MCF 10A (cell line): ENCODE measurements at regions not wholly inside any gene's neighbourhood (a gene's known extent, or its start where the extent isn't known, plus 50 kb on each side); places are given as distances from the start of the nearest gene placed in this dataset.
A peak's percentile ranks its signal among the peaks of the same experiment; 100 is the strongest.

Experiments used
- BruUV-seq: library from RNA; stranded (reverse); fragments of 400-500 nt; replicated peaks from 2 replicates; lab custom pipeline; 2021; lab: Mats Ljungman, UMichigan
- CTCF ChIA-PET: fragments of 300-600 bp; sonication (Branson Sonifier 250); formaldehyde crosslinking; extraction: SDS; loops from one replicate; lab custom pipeline; 2021; ENCODE audit warnings: antibody characterized with exemption, inconsistent platforms; lab: Yijun Ruan, JAX
- POLR2A ChIA-PET: fragments of 300-600, 350-650 bp; sonication (Branson Sonifier 250); formaldehyde crosslinking; extraction: SDS; loops from one replicate; lab custom pipeline; 2020; ENCODE audit warnings: antibody characterized with exemption, inconsistent platforms; lab: Yijun Ruan, JAX
- DNase-seq: peaks from one replicate; pipeline ENCODE4 v3.0.0-alpha.2; 2018; ENCODE audit not compliant: unreplicated experiment
- H3K27ac Mint-ChIP-seq: one replicate; pipeline ENCODE4 v1.8.0; 2022; ENCODE audit warnings: mild to moderate bottlenecking, low read depth, mixed read lengths; ENCODE audit not compliant: unreplicated experiment
- H3K27me3 Mint-ChIP-seq: one replicate; pipeline ENCODE4 v1.8.0; 2022; ENCODE audit warnings: mixed read lengths; ENCODE audit not compliant: insufficient read depth, unreplicated experiment
- H3K36me3 Mint-ChIP-seq: one replicate; pipeline ENCODE4 v1.8.0; 2022; ENCODE audit warnings: mild to moderate bottlenecking, moderate library complexity, mixed read lengths; ENCODE audit not compliant: insufficient read depth, unreplicated experiment
- H3K4me1 Mint-ChIP-seq: one replicate; pipeline ENCODE4 v1.8.0; 2022; ENCODE audit warnings: mixed read lengths; ENCODE audit not compliant: insufficient read depth, unreplicated experiment
- H3K4me3 Mint-ChIP-seq: one replicate; pipeline ENCODE4 v1.8.0; 2022; ENCODE audit warnings: mild to moderate bottlenecking, moderate library complexity, mixed read lengths; ENCODE audit not compliant: unreplicated experiment
- H3K9me3 Mint-ChIP-seq: one replicate; pipeline ENCODE4 v1.8.0; 2022; ENCODE audit warnings: mixed read lengths; ENCODE audit not compliant: unreplicated experiment
- intact Hi-C: fragments of 100-400 bp; cut with micrococcal nuclease; formaldehyde crosslinking; loops from 2 replicates; pipeline ENCODE4 v1.14.1; 2022
- TF ChIP-seq, protein P1 (sequence below): fragments of 200-600 bp; IDR thresholded peaks from one replicate; pipeline ENCODE4 v1.8.0; 2022; ENCODE audit warnings: antibody characterized with exemption, mild to moderate bottlenecking; ENCODE audit not compliant: unreplicated experiment

DNA sequence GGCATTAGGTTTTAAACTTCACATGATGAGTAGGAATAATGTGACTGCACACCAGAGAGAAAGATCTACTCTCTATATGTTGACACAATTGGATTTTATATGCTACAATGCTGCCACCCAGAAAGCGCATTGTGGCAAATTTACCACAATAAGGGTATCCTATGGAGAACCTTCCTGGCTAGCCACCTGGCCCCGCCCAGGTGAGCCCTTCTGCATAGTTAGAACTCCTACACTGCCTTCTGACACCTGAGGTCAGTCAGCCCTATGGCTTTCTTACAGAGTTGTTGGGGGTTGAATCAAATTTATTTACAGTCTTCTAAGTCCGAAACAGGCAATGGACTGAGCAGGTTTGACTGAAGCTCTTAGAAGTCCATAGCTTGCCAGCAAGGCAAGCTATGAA lies 153.8 kb upstream of the S100G start:
- CTCF ChIA-PET: no interaction called here
- POLR2A ChIA-PET: no interaction called here
- intact Hi-C loops: no loop called here
- Mint-ChIP-seq H3K27me3 (peaks cover 44% of the 10 kb centered on the region), H3K9me3 (peaks cover 9% of the 10 kb centered on the region), H3K36me3 (no peaks in the 10 kb centered on the region), H3K4me1 (peaks cover 10% of the 10 kb centered on the region), H3K4me3 (no peak overlapping the region), H3K27ac (no peak overlapping the region)
- no peak for DNase-seq
- TF ChIP-seq, protein P1, sequence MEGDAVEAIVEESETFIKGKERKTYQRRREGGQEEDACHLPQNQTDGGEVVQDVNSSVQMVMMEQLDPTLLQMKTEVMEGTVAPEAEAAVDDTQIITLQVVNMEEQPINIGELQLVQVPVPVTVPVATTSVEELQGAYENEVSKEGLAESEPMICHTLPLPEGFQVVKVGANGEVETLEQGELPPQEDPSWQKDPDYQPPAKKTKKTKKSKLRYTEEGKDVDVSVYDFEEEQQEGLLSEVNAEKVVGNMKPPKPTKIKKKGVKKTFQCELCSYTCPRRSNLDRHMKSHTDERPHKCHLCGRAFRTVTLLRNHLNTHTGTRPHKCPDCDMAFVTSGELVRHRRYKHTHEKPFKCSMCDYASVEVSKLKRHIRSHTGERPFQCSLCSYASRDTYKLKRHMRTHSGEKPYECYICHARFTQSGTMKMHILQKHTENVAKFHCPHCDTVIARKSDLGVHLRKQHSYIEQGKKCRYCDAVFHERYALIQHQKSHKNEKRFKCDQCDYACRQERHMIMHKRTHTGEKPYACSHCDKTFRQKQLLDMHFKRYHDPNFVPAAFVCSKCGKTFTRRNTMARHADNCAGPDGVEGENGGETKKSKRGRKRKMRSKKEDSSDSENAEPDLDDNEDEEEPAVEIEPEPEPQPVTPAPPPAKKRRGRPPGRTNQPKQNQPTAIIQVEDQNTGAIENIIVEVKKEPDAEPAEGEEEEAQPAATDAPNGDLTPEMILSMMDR: no peak
- no TSS peak for BruUV-seq

DNA sequence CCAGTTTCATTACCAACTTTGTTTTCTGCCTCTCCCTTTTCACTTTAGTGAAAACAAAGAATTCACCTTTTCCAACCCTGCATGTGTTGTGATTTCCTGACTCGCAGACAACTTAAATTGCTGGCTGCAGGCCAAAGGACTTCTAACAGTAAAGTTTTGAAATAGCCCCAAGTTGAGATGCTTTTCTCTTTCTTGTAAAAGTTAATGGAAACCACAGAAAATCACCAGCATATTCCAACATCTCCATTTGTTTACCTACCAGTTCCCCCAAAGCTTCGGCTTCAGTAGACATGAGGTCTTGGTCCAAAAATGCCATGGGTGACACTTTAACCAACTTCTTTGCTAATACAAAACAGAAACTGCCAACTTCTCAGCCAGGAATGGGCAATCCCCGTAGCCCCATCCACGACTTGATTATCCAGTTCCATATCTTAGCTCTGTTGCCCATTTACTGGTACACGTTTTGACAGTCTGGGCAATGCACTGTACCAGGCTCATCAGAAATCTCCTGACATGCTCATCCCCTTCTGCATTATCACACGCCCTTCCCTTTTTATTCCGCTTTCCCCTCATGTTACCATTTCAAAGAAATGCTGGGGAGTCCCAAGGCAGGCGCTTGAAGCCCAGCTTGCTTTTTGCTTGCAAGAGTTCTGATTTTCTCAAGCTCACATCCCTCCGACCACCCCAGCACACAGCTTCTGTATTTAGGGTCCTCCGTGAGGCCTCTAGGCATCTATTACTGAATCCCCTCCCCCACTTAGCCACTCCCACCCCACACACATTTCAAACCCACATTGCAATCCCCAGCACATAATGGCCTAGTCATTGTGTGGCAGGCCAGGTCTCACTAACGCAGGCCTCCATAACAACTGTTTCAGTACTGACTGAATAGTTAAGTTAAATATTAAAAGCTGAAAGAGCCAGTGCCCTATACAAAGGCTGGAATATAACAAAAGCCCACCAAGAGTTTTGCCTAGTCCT lies 137.9 kb upstream of the S100G start:
- TF ChIP-seq, protein P1: no peak
- no TSS peak for BruUV-seq
- ChIA-PET CTCF (interaction anchor here (0.5 kb wide), 1 partner anchor 610 kb away, joined by 3 read pairs; no protein-coding TSS in a partner anchor), POLR2A (interaction anchor here (0.6 kb wide), 1 partner anchor 144 kb away, joined by 3 read pairs; no protein-coding TSS in a partner anchor)
- H3K36me3 Mint-ChIP-seq: no peaks in the 10 kb centered on the region
- no peaks in the 10 kb centered on the region for H3K9me3 Mint-ChIP-seq
- no peak overlapping the region for H3K4me3 Mint-ChIP-seq
- no peaks in the 10 kb centered on the region for H3K4me1 Mint-ChIP-seq
- no peak overlapping the region for H3K27ac Mint-ChIP-seq
- peak; percentile 15 for DNase-seq
- intact Hi-C loops: no loop called here
- peaks cover 24% of the 10 kb centered on the region for H3K27me3 Mint-ChIP-seq

DNA sequence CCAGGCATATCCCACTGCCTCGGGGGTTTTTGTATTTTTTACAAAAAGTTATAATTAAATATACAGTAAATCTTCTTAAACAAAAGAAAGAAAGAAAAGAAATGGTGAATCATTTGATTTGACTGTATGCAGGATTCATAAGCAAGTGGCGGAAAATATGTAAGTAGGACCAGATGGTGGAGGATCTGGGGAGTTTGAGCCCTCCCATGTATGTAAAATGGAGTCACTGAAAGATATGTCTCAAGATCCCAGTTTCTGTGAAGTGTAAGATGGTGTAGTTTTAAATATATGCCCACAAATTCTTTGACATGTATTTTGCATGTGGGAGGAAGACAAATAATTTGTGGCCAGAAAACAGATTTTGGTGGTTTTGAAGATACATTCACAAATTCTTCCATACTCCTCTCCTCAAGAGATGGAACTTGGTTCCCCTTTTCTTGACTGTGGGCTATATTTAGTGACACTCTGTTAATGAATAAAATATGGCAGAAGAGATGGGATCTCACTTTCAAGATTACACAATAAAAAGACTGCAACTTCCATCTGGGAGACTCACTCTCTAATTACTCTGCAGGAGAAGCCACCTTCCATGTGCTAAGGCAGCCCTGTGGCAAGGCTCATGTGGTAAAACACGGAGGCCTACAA lies 133.6 kb upstream of the S100G start:
- Mint-ChIP-seq H3K36me3 (no peaks in the 10 kb centered on the region), H3K4me3 (no peak overlapping the region), H3K9me3 (no peaks in the 10 kb centered on the region), H3K27ac (no peak overlapping the region), H3K27me3 (peaks cover 37% of the 10 kb centered on the region), H3K4me1 (no peaks in the 10 kb centered on the region)
- TF ChIP-seq, protein P1: no peak
- POLR2A ChIA-PET: no interaction called here
- CTCF ChIA-PET: no interaction called here
- no peak for DNase-seq
- intact Hi-C loops: no loop called here
- no TSS peak for BruUV-seq

DNA sequence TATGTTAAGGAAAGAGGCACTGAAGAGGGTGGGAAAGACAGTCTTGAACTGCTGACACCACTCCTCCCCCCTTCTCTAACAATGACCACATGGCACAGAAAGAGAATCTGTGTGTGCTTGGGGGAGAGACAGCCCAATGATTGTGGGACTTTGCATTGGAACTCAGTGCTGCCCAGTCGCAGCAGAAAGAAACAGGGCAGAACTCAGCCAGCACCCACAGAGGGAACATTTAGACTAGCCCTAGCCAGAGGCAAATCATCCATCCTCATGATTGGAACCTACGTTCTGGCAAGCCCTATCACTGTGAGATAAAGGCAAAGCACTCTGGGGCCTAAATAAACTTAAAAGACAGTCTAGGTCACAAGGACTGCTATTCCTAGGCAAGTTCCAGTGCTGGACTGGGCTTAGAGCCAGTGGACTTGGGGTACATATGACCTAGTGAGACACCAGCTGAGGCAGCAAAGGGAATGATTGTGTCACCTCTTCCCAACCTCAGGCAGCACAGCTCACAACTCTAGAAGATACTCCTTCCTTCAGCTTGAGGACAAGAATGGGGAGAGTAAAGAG lies 132.8 kb upstream of the S100G start:
- Mint-ChIP-seq H3K36me3 (no peaks in the 10 kb centered on the region), H3K4me1 (no peaks in the 10 kb centered on the region), H3K4me3 (no peak overlapping the region), H3K27me3 (peaks cover 45% of the 10 kb centered on the region), H3K9me3 (no peaks in the 10 kb centered on the region), H3K27ac (no peak overlapping the region)
- TF ChIP-seq, protein P1: no peak
- ChIA-PET CTCF (no interaction called here), POLR2A (no interaction called here)
- no peak for DNase-seq
- intact Hi-C loops: no loop called here
- no TSS peak for BruUV-seq
